HCT116 (cell line): ENCODE measurements at regions not wholly inside any gene's neighbourhood (a gene's known extent, or its start where the extent isn't known, plus 50 kb on each side); places are given as distances from the start of the nearest gene placed in this dataset.

ENCODE experiments used
- ATAC-seq: fragments of 200-7000 bp; cut with Tn5 transposase; 2 replicates; pipeline ENCODE4 v1.9.1; 2020; ENCODE audit warnings: mild to moderate bottlenecking, moderate library complexity
- BruUV-seq: library from RNA; stranded (reverse); fragments of 400-500 nt; replicated peaks from 2 replicates; lab custom pipeline; 2021; lab: Mats Ljungman, UMichigan
- CTCF ChIA-PET: fragments of 300-600 bp; sonication (Branson Sonifier 250); formaldehyde crosslinking; loops from one replicate; lab custom pipeline; 2021; ENCODE audit warnings: antibody characterized with exemption; lab: Charles Lee
- POLR2A ChIA-PET: fragments of 300-600, 350-600 bp; sonication (Branson Sonifier 250); formaldehyde crosslinking; loops from one replicate; lab custom pipeline; 2021; ENCODE audit warnings: antibody characterized with exemption; lab: Charles Lee
- RAD21 ChIA-PET, 2 experiments: fragments of 300-600 bp; sonication (Branson Sonifier 250); formaldehyde crosslinking; loops; one replicate each; lab custom pipeline; 2023; ENCODE audit warnings: low total read pairs in 2 of 2; ENCODE audit not compliant: uncharacterized antibody in 2 of 2, unreplicated experiment in 2 of 2, low non-redundant PET in 1 of 2; lab: Charles Lee
- DNase-seq: peaks from one replicate; pipeline ENCODE4 v3.0.0-alpha.2; 2010; ENCODE audit warnings: low read depth, low spot score
- H2AFZ ChIP-seq: fragments of 200-600 bp; shearing (Covaris generic), sonication (generic); 2 replicates; pipeline ENCODE4 v1.6.1; 2017; ENCODE audit warnings: low read depth, mixed run types, mixed read lengths, antibody characterized with exemption, low read length; ENCODE audit not compliant: poor library complexity, severe bottlenecking
- H3K27ac ChIP-seq: 2 replicates; pipeline ENCODE4 v1.5.1; 2012; ENCODE audit warnings: low read depth, low read length
- H3K27me3 ChIP-seq: fragments of 200-600 bp; sonication (generic); 2 replicates; pipeline ENCODE4 v1.6.1; 2016; ENCODE audit warnings: mixed run types, low read length, mixed read lengths; ENCODE audit not compliant: insufficient read depth
- H3K36me3 ChIP-seq, 2 experiments: fragments of 200-500 bp in 1 of 2; fragments of 200-600 bp in 1 of 2; sonication (Bioruptor generic) in 1 of 2; sonication (generic) in 1 of 2; 2 replicates each; pipeline versions ENCODE4 v1.5.1 to v1.6.1; 2014 to 2016; ENCODE audit warnings: low read length in 2 of 2, inconsistent platforms in 1 of 2, mixed read lengths in 1 of 2, mixed run types in 1 of 2; ENCODE audit not compliant: insufficient read depth in 2 of 2, control insufficient read depth in 1 of 2
- H3K4me1 ChIP-seq, 2 experiments: fragments of 200-600 bp in 1 of 2; sonication (generic) in 1 of 2; 2 replicates each; pipeline versions ENCODE4 v1.5.1 to v1.6.1; 2012 to 2017; ENCODE audit warnings: low read length in 2 of 2, inconsistent platforms in 1 of 2, mild to moderate bottlenecking in 1 of 2, mixed read lengths in 1 of 2, mixed run types in 1 of 2, moderate library complexity in 1 of 2; ENCODE audit not compliant: insufficient read depth in 2 of 2, control insufficient read depth in 1 of 2
- H3K4me2 ChIP-seq: fragments of 200-600 bp; sonication (generic); 2 replicates; pipeline ENCODE4 v1.6.1; 2017; ENCODE audit warnings: mixed run types, low read length, mixed read lengths
- H3K4me3 ChIP-seq, 2 experiments: fragments of 200-600 bp in 1 of 2; sonication (generic) in 1 of 2; replicated peaks in 1 of 2; 2 replicates each; pipeline ENCODE4 v1.5.1; 2011 to 2016; ENCODE audit warnings: low read length in 2 of 2, control low read depth in 1 of 2, low read depth in 1 of 2, mild to moderate bottlenecking in 1 of 2, mixed read lengths in 1 of 2, mixed run types in 1 of 2
- H3K79me2 ChIP-seq: fragments of 200-600 bp; sonication (generic); 2 replicates; pipeline ENCODE4 v1.6.1; 2017; ENCODE audit warnings: mild to moderate bottlenecking, mixed run types, low read length, moderate library complexity, mixed read lengths; ENCODE audit not compliant: insufficient read depth
- H3K9ac ChIP-seq: fragments of 200-600 bp; sonication (generic); 2 replicates; pipeline ENCODE4 v1.6.1; 2016; ENCODE audit warnings: low read length, mixed read lengths
- H3K9me2 ChIP-seq: fragments of 200-600 bp; sonication (generic), shearing (Covaris generic); 2 replicates; pipeline ENCODE4 v1.6.1; 2017; ENCODE audit warnings: mixed run types, mild to moderate bottlenecking, moderate library complexity; ENCODE audit not compliant: insufficient read depth
- H3K9me3 ChIP-seq, 2 experiments: fragments of 200-500 bp in 1 of 2; fragments of 200-600 bp in 1 of 2; sonication (Bioruptor generic) in 1 of 2; sonication (generic) in 1 of 2; 2 replicates each; pipeline ENCODE4 v1.6.1; 2014 to 2017; ENCODE audit warnings: low read length in 2 of 2, mixed read lengths in 2 of 2, inconsistent platforms in 1 of 2, low read depth in 1 of 2, mild to moderate bottlenecking in 1 of 2, mixed run types in 1 of 2, moderate library complexity in 1 of 2; ENCODE audit not compliant: control insufficient read depth in 1 of 2, insufficient read depth in 1 of 2
- H4K20me1 ChIP-seq: fragments of 200-600 bp; sonication (generic), shearing (Covaris generic); 2 replicates; pipeline ENCODE4 v1.6.1; 2017; ENCODE audit warnings: mixed run types, mild to moderate bottlenecking, moderate library complexity; ENCODE audit not compliant: insufficient read depth
- ATF3 ChIP-seq: IDR thresholded peaks from 2 replicates; pipeline ENCODE4 v1.6.1; 2012
- CBX3 ChIP-seq: IDR thresholded peaks from 2 replicates; pipeline ENCODE4 v1.6.1; 2012; ENCODE audit warnings: low read depth
- CEBPB ChIP-seq: IDR thresholded peaks from 2 replicates; pipeline ENCODE4 v1.6.1; 2012; ENCODE audit warnings: low read depth
- CTCF ChIP-seq, 3 experiments: fragments of 200-600 bp in 1 of 3; sonication (generic) in 1 of 3; IDR thresholded peaks in 2 of 3; conservative IDR thresholded peaks in 1 of 3; 2 replicates each; pipeline ENCODE4 v1.5.1; 2012 to 2017; ENCODE audit warnings: low read depth in 2 of 3, low read length in 2 of 3, antibody characterized with exemption in 1 of 3, borderline replicate concordance in 1 of 3, control low read depth in 1 of 3, mild to moderate bottlenecking in 1 of 3, mixed read lengths in 1 of 3, mixed run types in 1 of 3, moderate library complexity in 1 of 3; ENCODE audit not compliant: insufficient read depth in 1 of 3
- EZH2phosphoT487 ChIP-seq: fragments of 200-600 bp; IDR thresholded peaks from 2 replicates; pipeline ENCODE4 v1.6.1; 2018; ENCODE audit warnings: antibody characterized with exemption, borderline replicate concordance
- FOSL1 ChIP-seq: IDR thresholded peaks from 2 replicates; pipeline ENCODE4 v1.6.1; 2012; ENCODE audit warnings: low read depth
- JUND ChIP-seq: IDR thresholded peaks from 2 replicates; pipeline ENCODE4 v1.6.1; 2012
- POLR2A ChIP-seq: IDR thresholded peaks from 2 replicates; pipeline ENCODE4 v1.7.0; 2011; ENCODE audit warnings: borderline replicate concordance; ENCODE audit not compliant: insufficient read depth, insufficient read length; ENCODE audit errors: extremely low read depth
- POLR2AphosphoS5 ChIP-seq: IDR thresholded peaks from 2 replicates; pipeline ENCODE4 v1.6.1; 2011; ENCODE audit warnings: mild to moderate bottlenecking, low read depth, low read length, moderate library complexity
- REST ChIP-seq: IDR thresholded peaks from 2 replicates; pipeline ENCODE4 v1.6.1; 2012; ENCODE audit warnings: low read depth
- SP1 ChIP-seq: IDR thresholded peaks from 2 replicates; pipeline ENCODE4 v1.6.1; 2012; ENCODE audit warnings: low read depth
- YY1 ChIP-seq: IDR thresholded peaks from 2 replicates; pipeline ENCODE4 v1.6.1; 2011; ENCODE audit warnings: low read length, low read depth, moderate library complexity, mild to moderate bottlenecking; ENCODE audit not compliant: insufficient replicate concordance; ENCODE audit errors: extremely low read depth
- ZBTB33 ChIP-seq: IDR thresholded peaks from 2 replicates; pipeline ENCODE4 v1.6.1; 2011; ENCODE audit warnings: mild to moderate bottlenecking, low read length, moderate library complexity; ENCODE audit not compliant: insufficient replicate concordance; ENCODE audit errors: extremely low read depth
- ZFX ChIP-seq: fragments of 450-650 bp; IDR thresholded peaks from 2 replicates; pipeline ENCODE4 v1.6.1; 2017
- intact Hi-C: fragments of 100-400 bp; cut with micrococcal nuclease; formaldehyde crosslinking; loops from 2 replicates; pipeline ENCODE4 v1.10.0; 2022

GRCh38 chr15:97114900-97115760 is 784.6 kb downstream of the NR2F2 start (continued):
- no peak for TF ChIP-seq REST
- TF ChIP-seq FOSL1 = no peak
- TF ChIP-seq POLR2A = no peak
- no peak for TF ChIP-seq YY1
- no peak for TF ChIP-seq ATF3
- no peak for TF ChIP-seq POLR2AphosphoS5
- TF ChIP-seq CBX3 = no peak
- no peak for TF ChIP-seq SP1

GRCh38 chr15:97115761-97116070 is 785.2 kb downstream of the NR2F2 start:
- no peaks in the 10 kb centered on the region for H3K27me3 ChIP-seq
- no peaks in the 10 kb centered on the region for H4K20me1 ChIP-seq
- ATAC-seq = no peak
- H3K27ac ChIP-seq = no peak overlapping the region
- no peaks in the 10 kb centered on the region for H3K79me2 ChIP-seq
- H3K4me3 ChIP-seq = no peak overlapping the region
- no peak overlapping the region for H2AFZ ChIP-seq
- no peaks in the 10 kb centered on the region for H3K4me1 ChIP-seq
- POLR2A ChIA-PET = no interaction called here
- BruUV-seq = no TSS peak
- no peak for DNase-seq
- TF ChIP-seq ZFX (no peak), ZBTB33 (no peak), CTCF (IDR thresholded peaks at IDR 0.05 in 2 of 3, conservative IDR thresholded peaks at IDR 0.05 in 1 of 3; ENCODE audit: borderline replicate concordance in 1 of 3, insufficient read depth in 1 of 3, low read depth in 2 of 3, low read length in 2 of 3) (no peak), SP1 (no peak), JUND (no peak), CEBPB (no peak), EZH2phosphoT487 (no peak), POLR2A (no peak), ATF3 (no peak), FOSL1 (no peak)
- TF ChIP-seq, all 23 proteins: peak for 0
- no peaks in the 10 kb centered on the region for H3K9me2 ChIP-seq
- no peaks in the 10 kb centered on the region for H3K36me3 ChIP-seq
- peaks cover 0 to 6% of the 10 kb centered on the region in 2 experiments; a peak in 2 of 4 replicates for H3K9me3 ChIP-seq
- intact Hi-C loops = no loop called here
- H3K4me2 ChIP-seq = no peak overlapping the region
- RAD21 ChIA-PET = no interaction called here
- H3K9ac ChIP-seq = no peak overlapping the region
- CTCF ChIA-PET = no interaction called here
